ENCODE measurements at regions not wholly inside any gene's neighbourhood (a gene's known extent, or its start where the extent isn't known, plus 50 kb on each side); places are given as distances from the start of the nearest gene placed in this dataset.

DNA sequence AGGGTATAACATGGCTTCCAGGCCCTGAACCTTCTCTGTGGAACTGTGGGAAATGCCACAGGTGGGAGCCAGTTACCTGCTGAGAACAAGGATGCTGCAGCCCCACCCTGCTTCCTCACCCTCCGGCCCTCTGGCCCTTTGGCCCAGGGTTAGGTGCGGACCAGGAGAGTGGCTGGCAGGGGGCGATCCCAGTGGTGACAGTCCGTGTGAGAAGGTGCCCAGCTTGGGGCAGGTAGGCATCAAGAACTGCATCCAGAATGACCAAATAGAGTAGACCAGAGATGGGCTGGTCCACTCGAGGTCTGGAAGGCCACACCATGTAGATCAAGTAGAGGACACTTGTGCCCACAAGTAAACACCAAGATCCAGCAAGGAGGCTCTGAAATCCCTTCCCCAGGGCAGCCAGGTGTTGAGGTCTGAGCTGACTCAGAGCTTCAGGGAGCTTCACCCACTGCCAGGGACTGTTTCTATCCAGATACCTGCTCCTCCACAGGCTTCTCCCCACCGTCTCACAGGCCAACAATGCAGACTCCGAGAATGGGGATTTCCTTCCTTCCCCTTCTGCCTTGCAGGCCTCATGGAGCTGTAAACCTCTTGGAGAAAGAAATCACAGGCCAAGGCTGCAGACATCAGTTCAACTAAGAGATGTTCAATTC is 61.4 kb upstream of the ZSWIM6 start:
- H3K9me3 ChIP-seq: no peaks in the 10 kb centered on the region
- H3K4me3 ChIP-seq: no peak overlapping the region
- no peaks in the 10 kb centered on the region for H3K36me3 ChIP-seq
- H3K4me1 ChIP-seq: peaks cover 4% of the 10 kb centered on the region
- H3K27ac ChIP-seq: no peak overlapping the region
- no peak for TF ChIP-seq POLR2A (IDR thresholded peaks at IDR 0.05)
- TF ChIP-seq CTCF (IDR thresholded peaks at IDR 0.05): no peak
- no peak for TF ChIP-seq EP300 (IDR thresholded peaks at IDR 0.05)
- no peak for TF ChIP-seq POLR2AphosphoS5 (IDR thresholded peaks at IDR 0.05)
- WGBS: 72% methylated on average over 7 of the region's 7 CpGs
- H3K27me3 ChIP-seq: no peaks in the 10 kb centered on the region
- no peak for DNase-seq (ENCODE audit: low spot score in 2 of 2)

GRCh38 chr5:61272688-61273087 is 59.4 kb upstream of the ZSWIM6 start:
- H3K27me3 ChIP-seq: no peaks in the 10 kb centered on the region
- peaks cover 4% of the 10 kb centered on the region for H3K4me1 ChIP-seq
- no peak for DNase-seq (ENCODE audit: low spot score in 2 of 2)
- H3K36me3 ChIP-seq: no peaks in the 10 kb centered on the region
- H3K27ac ChIP-seq: no peak overlapping the region
- no peaks in the 10 kb centered on the region for H3K9me3 ChIP-seq
- no peak overlapping the region for H3K4me3 ChIP-seq
- WGBS: 91% methylated on average over 2 of the region's 2 CpGs
- no peak for TF ChIP-seq POLR2A (IDR thresholded peaks at IDR 0.05)
- no peak for TF ChIP-seq EP300 (IDR thresholded peaks at IDR 0.05)
- no peak for TF ChIP-seq POLR2AphosphoS5 (IDR thresholded peaks at IDR 0.05)
- TF ChIP-seq CTCF (IDR thresholded peaks at IDR 0.05): no peak

DNA sequence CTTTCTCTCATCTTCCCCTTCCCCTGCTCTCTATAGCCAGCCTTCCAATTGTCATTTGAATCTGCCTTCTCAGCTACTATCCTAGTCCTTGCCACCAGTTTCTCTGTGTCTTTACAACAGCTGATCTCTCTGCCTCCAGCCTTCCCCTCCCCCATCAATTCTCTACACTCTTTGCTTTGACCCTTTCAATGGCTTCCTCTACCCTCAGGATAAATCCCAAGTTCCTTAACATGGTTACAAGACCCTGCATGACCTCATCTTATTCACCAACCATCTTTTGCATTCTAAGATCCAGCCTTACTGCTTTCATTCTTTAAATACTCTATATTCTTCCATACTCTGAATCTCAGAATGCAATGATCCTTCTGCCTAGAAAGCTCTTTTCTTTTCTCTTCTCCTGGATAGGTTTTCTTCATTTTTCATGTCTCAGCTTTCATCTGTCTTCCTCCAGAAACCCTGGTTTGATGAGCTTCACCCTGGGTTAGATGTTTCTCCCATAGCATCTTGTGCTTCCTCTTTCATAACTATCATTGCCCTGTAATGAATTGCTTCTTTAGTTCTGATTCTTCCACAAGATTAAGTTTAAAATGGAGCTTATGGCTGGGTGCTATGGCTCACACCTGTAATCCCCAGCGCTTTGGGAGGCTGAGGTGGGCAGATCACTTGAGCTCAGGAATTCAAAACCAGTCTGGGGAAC is 58.6 kb upstream of the ZSWIM6 start:
- no peak for DNase-seq (ENCODE audit: low spot score in 2 of 2)
- 100% methylated on average over 1 of the region's 1 CpG for WGBS
- TF ChIP-seq EP300 (IDR thresholded peaks at IDR 0.05) (no peak), POLR2A (IDR thresholded peaks at IDR 0.05) (no peak), POLR2AphosphoS5 (IDR thresholded peaks at IDR 0.05) (no peak), CTCF (IDR thresholded peaks at IDR 0.05) (no peak)
- Histone ChIP-seq H3K9me3 (no peaks in the 10 kb centered on the region), H3K27me3 (no peaks in the 10 kb centered on the region), H3K36me3 (no peaks in the 10 kb centered on the region), H3K27ac (no peak overlapping the region), H3K4me3 (no peak overlapping the region), H3K4me1 (peaks cover 4% of the 10 kb centered on the region)

DNA sequence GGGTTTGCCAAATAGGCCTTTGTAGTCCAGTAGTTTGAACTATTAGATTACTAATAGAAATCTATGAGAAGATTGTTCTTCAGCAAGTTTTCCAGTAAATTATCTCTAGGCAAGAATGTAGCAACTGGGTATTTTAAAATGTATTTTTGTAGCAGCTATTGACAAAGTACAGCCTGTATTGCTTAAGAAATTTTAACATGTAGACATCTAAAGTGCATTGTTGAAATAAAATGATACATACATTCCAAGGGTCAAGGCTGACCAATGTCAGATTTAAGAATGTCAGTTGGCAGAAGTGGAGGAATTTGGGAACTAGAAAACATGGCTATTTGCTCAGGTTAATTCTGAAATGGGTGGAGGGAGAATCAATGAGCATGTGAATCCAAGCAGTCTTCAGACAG is 57.5 kb upstream of the ZSWIM6 start:
- H3K9me3 ChIP-seq: no peaks in the 10 kb centered on the region
- peaks cover 4% of the 10 kb centered on the region for H3K4me1 ChIP-seq
- H3K4me3 ChIP-seq: no peak overlapping the region
- H3K27me3 ChIP-seq: no peaks in the 10 kb centered on the region
- TF ChIP-seq POLR2AphosphoS5 (IDR thresholded peaks at IDR 0.05) (no peak), EP300 (IDR thresholded peaks at IDR 0.05) (no peak), POLR2A (IDR thresholded peaks at IDR 0.05) (no peak), CTCF (IDR thresholded peaks at IDR 0.05) (no peak)
- DNase-seq (ENCODE audit: low spot score in 2 of 2): no peak
- no peaks in the 10 kb centered on the region for H3K36me3 ChIP-seq
- H3K27ac ChIP-seq: no peak overlapping the region

DNA sequence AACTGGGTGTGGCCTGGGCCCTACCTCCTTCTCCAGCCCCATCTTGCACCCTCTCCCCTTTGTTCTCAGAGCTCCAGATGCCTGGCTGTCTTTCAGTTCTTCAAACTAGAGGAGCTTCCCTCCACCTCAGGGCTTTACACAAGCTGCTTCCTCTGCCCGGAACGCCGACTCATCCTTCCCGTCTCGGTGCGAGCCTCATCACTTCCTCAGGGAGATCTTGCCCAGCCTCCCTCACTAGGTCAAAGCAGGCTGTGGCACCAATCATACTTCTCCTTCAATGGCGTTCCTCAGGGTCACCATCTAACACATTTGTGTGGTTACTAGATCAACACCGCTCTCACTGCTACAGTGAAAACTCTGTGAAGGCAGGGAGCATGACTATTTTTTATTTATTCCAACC is 56.2 kb upstream of the ZSWIM6 start:
- H3K9me3 ChIP-seq: no peaks in the 10 kb centered on the region
- no peak overlapping the region for H3K4me3 ChIP-seq
- no peak for TF ChIP-seq POLR2A (IDR thresholded peaks at IDR 0.05)
- no peak for TF ChIP-seq CTCF (IDR thresholded peaks at IDR 0.05)
- no peak for TF ChIP-seq EP300 (IDR thresholded peaks at IDR 0.05)
- TF ChIP-seq POLR2AphosphoS5 (IDR thresholded peaks at IDR 0.05): no peak
- H3K36me3 ChIP-seq: no peaks in the 10 kb centered on the region
- H3K27ac ChIP-seq: no peak overlapping the region
- H3K4me1 ChIP-seq: peaks cover 10% of the 10 kb centered on the region
- H3K27me3 ChIP-seq: no peaks in the 10 kb centered on the region
- WGBS: 22% methylated on average over 8 of the region's 8 CpGs
- peak in 1 of 2 donors; percentile 68 for DNase-seq (ENCODE audit: low spot score in 2 of 2)
